DOHH2 (cell line): ENCODE measurements at regions not wholly inside any gene's neighbourhood (a gene's known extent, or its start where the extent isn't known, plus 50 kb on each side); places are given as distances from the start of the nearest gene placed in this dataset.

ENCODE experiments used
- H3F3A ChIP-seq: fragments of 200-600 bp; sonication (generic), shearing (Covaris generic); 2 replicates; pipeline ENCODE4 v1.6.0; 2016; ENCODE audit warnings: antibody characterized with exemption, mild to moderate bottlenecking; ENCODE audit not compliant: control insufficient read depth, insufficient read depth
- H3K27ac ChIP-seq: fragments of 200-600 bp; sonication (generic); 2 replicates; pipeline ENCODE4 v1.5.1; 2014; ENCODE audit warnings: low read depth, mild to moderate bottlenecking, low read length, moderate library complexity
- H3K27me3 ChIP-seq: fragments of 200-600 bp; sonication (generic); 2 replicates; pipeline ENCODE4 v1.6.1; 2014; ENCODE audit warnings: mild to moderate bottlenecking, low read length, mixed read lengths; ENCODE audit not compliant: control insufficient read depth
- H3K36me3 ChIP-seq: fragments of 200-600 bp; sonication (generic); 2 replicates; pipeline ENCODE4 v1.6.1; 2014; ENCODE audit warnings: mild to moderate bottlenecking, low read length, moderate library complexity, mixed read lengths; ENCODE audit not compliant: control insufficient read depth
- H3K4me1 ChIP-seq: fragments of 200-600 bp; sonication (generic); 2 replicates; pipeline ENCODE4 v1.6.1; 2014; ENCODE audit warnings: mild to moderate bottlenecking, low read length, mixed read lengths; ENCODE audit not compliant: control insufficient read depth
- H3K4me2 ChIP-seq: fragments of 200-600 bp; sonication (generic); 2 replicates; pipeline ENCODE4 v1.6.0; 2014; ENCODE audit warnings: mild to moderate bottlenecking, low read length, moderate library complexity
- H3K4me3 ChIP-seq: fragments of 200-600 bp; sonication (generic); 2 replicates; pipeline ENCODE4 v1.5.1; 2014; ENCODE audit warnings: mild to moderate bottlenecking, low read length, mixed read lengths
- H3K79me2 ChIP-seq: fragments of 200-600 bp; sonication (generic); 2 replicates; pipeline ENCODE4 v1.6.1; 2014; ENCODE audit warnings: mild to moderate bottlenecking, low read length, mixed read lengths; ENCODE audit not compliant: control insufficient read depth
- H3K9me2 ChIP-seq: fragments of 200-600 bp; sonication (generic); replicated peaks from 2 replicates; pipeline ENCODE4 v1.6.1; 2014; ENCODE audit warnings: mild to moderate bottlenecking, low read length, mixed read lengths; ENCODE audit not compliant: control insufficient read depth
- H3K9me3 ChIP-seq: fragments of 200-600 bp; sonication (generic); 2 replicates; pipeline ENCODE4 v1.6.1; 2014; ENCODE audit warnings: antibody characterized with exemption, low read length, mixed read lengths; ENCODE audit not compliant: control insufficient read depth, insufficient read depth
- H4K20me1 ChIP-seq: fragments of 200-600 bp; sonication (generic); 2 replicates; pipeline ENCODE4 v1.6.0; 2014; ENCODE audit warnings: low read depth, mild to moderate bottlenecking, antibody characterized with exemption, low read length, moderate library complexity; ENCODE audit not compliant: control insufficient read depth, insufficient read depth
- EZH2phosphoT487 ChIP-seq: fragments of 200-600 bp; sonication (generic); IDR thresholded peaks from 2 replicates; pipeline ENCODE4 v1.6.1; 2017; ENCODE audit warnings: borderline replicate concordance, mild to moderate bottlenecking, antibody characterized with exemption, low read length, moderate library complexity, mixed read lengths
- TF ChIP-seq, protein P1 (sequence below): fragments of 200-600 bp; sonication (generic); IDR thresholded peaks from one replicate; pipeline ENCODE4 v1.5.1; 2014; ENCODE audit warnings: antibody characterized with exemption, mild to moderate bottlenecking, low read depth, low read length; ENCODE audit not compliant: poor library complexity, severe bottlenecking

DNA sequence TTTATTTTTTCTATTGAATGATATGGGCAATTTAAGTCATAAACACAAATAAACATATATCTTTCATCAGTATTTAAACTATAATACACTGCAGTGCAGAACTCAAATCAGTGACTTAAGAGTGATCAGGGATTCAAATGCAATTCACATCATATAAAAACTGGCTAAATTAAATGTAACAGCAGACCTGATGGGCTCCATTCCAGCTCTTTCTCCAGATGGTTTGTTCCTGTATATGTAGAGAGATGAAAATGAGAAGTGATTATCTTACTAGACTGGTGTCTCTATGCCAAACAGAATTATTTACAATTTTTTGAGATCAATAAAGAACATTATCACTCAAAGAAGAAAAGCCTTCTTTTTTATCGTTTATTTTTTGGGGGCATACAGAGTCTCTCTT lies 568.8 kb upstream of the ADARB2 start:
- H3K4me3 ChIP-seq: no peak overlapping the region
- no peaks in the 10 kb centered on the region for H3F3A ChIP-seq
- H3K27me3 ChIP-seq: no peaks in the 10 kb centered on the region
- no peak overlapping the region for H3K4me2 ChIP-seq
- H3K9me2 ChIP-seq: no peaks in the 10 kb centered on the region
- TF ChIP-seq, protein P1, sequence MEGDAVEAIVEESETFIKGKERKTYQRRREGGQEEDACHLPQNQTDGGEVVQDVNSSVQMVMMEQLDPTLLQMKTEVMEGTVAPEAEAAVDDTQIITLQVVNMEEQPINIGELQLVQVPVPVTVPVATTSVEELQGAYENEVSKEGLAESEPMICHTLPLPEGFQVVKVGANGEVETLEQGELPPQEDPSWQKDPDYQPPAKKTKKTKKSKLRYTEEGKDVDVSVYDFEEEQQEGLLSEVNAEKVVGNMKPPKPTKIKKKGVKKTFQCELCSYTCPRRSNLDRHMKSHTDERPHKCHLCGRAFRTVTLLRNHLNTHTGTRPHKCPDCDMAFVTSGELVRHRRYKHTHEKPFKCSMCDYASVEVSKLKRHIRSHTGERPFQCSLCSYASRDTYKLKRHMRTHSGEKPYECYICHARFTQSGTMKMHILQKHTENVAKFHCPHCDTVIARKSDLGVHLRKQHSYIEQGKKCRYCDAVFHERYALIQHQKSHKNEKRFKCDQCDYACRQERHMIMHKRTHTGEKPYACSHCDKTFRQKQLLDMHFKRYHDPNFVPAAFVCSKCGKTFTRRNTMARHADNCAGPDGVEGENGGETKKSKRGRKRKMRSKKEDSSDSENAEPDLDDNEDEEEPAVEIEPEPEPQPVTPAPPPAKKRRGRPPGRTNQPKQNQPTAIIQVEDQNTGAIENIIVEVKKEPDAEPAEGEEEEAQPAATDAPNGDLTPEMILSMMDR: no peak
- no peak for TF ChIP-seq EZH2phosphoT487
- H3K4me1 ChIP-seq: no peaks in the 10 kb centered on the region
- H3K36me3 ChIP-seq: no peaks in the 10 kb centered on the region
- no peaks in the 10 kb centered on the region for H3K9me3 ChIP-seq
- no peak overlapping the region for H3K27ac ChIP-seq
- no peaks in the 10 kb centered on the region for H3K79me2 ChIP-seq
- no peaks in the 10 kb centered on the region for H4K20me1 ChIP-seq

DNA sequence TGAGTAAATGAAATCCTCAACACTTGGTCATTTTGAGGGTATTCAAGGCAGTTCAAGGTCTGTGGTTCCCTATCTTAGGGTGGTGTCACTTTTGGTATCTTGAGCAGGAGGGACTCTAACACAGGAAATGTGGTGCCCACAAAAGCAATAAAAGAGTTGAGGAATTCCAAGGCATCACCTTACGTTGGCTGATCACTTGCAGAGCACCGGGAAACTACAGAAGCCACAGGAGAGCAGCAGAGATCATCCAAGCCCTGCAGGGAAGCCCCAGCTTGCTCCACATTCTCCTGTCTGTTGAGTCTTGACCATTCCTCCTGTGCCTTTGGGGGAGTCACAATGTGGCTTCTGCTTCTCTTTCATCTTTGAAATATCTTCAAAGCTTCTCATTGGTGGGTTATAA lies 565.8 kb upstream of the ADARB2 start:
- H3K36me3 ChIP-seq: no peaks in the 10 kb centered on the region
- TF ChIP-seq EZH2phosphoT487: no peak
- TF ChIP-seq, protein P1: no peak
- H3K4me1 ChIP-seq: no peaks in the 10 kb centered on the region
- H3K4me2 ChIP-seq: no peak overlapping the region
- no peak overlapping the region for H3K27ac ChIP-seq
- H3K9me3 ChIP-seq: no peaks in the 10 kb centered on the region
- H3F3A ChIP-seq: no peaks in the 10 kb centered on the region
- H4K20me1 ChIP-seq: no peaks in the 10 kb centered on the region
- H3K27me3 ChIP-seq: no peaks in the 10 kb centered on the region
- no peak overlapping the region for H3K4me3 ChIP-seq
- no peaks in the 10 kb centered on the region for H3K9me2 ChIP-seq
- no peaks in the 10 kb centered on the region for H3K79me2 ChIP-seq

DNA sequence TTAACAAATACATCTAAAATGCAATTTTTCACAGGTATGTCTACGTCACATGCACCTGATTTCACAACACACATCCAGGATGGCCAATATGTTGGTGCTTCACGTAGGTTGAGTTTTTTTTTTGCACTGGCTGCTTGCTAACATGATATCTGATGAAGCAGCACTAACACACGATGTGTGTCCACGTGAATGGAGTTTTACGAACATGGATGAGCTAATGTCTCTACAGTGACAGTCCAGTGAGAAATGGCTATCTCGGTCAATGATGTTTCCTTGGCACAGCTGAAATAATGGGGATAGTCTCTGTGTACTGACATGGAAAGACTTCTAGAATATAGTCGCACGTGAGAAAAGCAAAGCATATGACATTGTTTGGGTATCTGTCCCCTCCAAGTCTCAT lies 563.9 kb upstream of the ADARB2 start:
- Histone ChIP-seq H3F3A (no peaks in the 10 kb centered on the region), H3K9me2 (no peaks in the 10 kb centered on the region), H3K9me3 (no peaks in the 10 kb centered on the region), H4K20me1 (no peaks in the 10 kb centered on the region), H3K79me2 (no peaks in the 10 kb centered on the region), H3K27me3 (no peaks in the 10 kb centered on the region), H3K27ac (no peak overlapping the region), H3K4me2 (no peak overlapping the region), H3K4me1 (no peaks in the 10 kb centered on the region), H3K36me3 (no peaks in the 10 kb centered on the region), H3K4me3 (no peak overlapping the region)
- TF ChIP-seq EZH2phosphoT487: no peak
- TF ChIP-seq, protein P1: no peak

DNA sequence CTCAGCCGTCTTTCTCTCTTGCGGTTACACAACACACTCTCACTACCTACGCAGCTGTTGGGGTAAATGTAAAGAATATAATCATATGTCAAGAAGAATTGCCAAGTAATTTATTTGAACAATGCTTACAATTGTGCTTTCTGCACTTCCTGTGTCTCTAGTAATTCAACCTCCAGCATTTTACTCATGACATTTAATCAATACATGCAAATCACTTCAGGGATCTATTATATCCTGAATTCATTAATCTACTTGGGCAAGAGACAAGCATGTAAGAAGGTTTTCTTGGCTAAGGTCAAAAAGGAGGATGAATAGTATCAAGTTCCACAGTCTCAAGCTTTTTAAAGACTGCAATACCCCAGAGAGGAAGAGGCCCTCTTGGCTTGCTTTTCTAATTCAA lies 562.9 kb upstream of the ADARB2 start:
- H3K9me3 ChIP-seq: no peaks in the 10 kb centered on the region
- H3K27me3 ChIP-seq: no peaks in the 10 kb centered on the region
- no peaks in the 10 kb centered on the region for H3K36me3 ChIP-seq
- no peaks in the 10 kb centered on the region for H3K79me2 ChIP-seq
- H3K4me2 ChIP-seq: no peak overlapping the region
- H3K9me2 ChIP-seq: no peaks in the 10 kb centered on the region
- H3F3A ChIP-seq: no peaks in the 10 kb centered on the region
- TF ChIP-seq EZH2phosphoT487: no peak
- TF ChIP-seq, protein P1: no peak
- no peaks in the 10 kb centered on the region for H3K4me1 ChIP-seq
- no peak overlapping the region for H3K4me3 ChIP-seq
- H4K20me1 ChIP-seq: no peaks in the 10 kb centered on the region
- no peak overlapping the region for H3K27ac ChIP-seq
